T47D (cell line): ENCODE measurements at regions not wholly inside any gene's neighbourhood (a gene's known extent, or its start where the extent isn't known, plus 50 kb on each side); places are given as distances from the start of the nearest gene placed in this dataset.
"Not testable (repeated sequence)": the region's sequence is repeated elsewhere in the genome, so short reads cannot be mapped to it uniquely, and the experiment has no call there.

Experiments
- DNase-seq, 2 experiments: peaks; one replicate each; pipeline versions ENCODE4 v3.0.0 to v3.0.0-alpha.2; 2011 to 2012; ENCODE audit warnings: low read depth in 1 of 2, low spot score in 1 of 2
- JUND ChIP-seq: IDR thresholded peaks from 2 replicates; pipeline ENCODE4 v1.6.1; 2012; ENCODE audit warnings: low read depth
- in situ Hi-C: cut with HindIII; loops from 2 replicates; pipeline ENCODE4 v1.10.0; 2016; ENCODE audit warnings: low sequenced_read_pairs, low pct_unique_long_range_greater_than_20kb

DNA sequence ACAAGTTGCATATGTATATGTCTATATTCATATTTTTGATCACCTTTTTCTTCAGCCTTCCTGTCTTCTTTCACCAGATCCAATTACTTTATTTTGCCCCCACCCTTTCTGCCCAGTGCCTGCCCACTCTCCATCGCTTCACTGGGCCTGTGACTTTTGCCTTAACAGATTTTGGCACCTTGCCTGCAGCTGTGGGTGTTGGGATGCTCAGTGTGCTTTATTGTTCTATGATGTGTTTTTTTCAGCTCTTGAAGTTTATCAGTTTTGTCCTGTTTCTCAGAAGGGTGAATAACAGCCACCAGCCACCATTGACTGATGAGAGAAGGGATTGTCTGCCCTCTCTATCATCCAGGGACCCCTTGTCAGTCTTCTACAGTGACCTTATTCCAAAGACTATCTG lies 77.2 kb upstream of the GALNT7 start:
- no peak for TF ChIP-seq JUND
- in situ Hi-C loops: no loop called here
- peak in 1 of 2 experiments; percentile 3 for DNase-seq

DNA sequence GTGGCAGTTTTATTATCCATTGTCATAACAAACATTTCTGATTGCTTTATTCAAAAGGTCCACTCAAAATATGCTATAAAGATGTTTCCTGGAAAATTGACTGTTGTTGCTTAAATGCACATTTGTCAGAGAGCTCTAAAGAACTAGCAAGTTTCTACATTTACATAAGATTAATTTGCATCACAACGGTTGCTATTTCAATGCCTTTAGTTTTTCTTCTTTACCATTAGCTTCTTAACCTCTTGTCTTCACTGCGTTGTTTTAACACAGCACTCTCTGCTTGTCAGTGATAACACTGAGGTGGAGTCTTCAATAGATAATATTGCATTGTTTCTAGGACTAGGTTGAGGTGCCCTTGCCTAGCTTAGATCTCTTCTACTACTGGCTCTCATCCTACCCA lies 76.7 kb upstream of the GALNT7 start:
- in situ Hi-C loops: no loop called here
- TF ChIP-seq JUND: no peak
- DNase-seq: no peak

DNA sequence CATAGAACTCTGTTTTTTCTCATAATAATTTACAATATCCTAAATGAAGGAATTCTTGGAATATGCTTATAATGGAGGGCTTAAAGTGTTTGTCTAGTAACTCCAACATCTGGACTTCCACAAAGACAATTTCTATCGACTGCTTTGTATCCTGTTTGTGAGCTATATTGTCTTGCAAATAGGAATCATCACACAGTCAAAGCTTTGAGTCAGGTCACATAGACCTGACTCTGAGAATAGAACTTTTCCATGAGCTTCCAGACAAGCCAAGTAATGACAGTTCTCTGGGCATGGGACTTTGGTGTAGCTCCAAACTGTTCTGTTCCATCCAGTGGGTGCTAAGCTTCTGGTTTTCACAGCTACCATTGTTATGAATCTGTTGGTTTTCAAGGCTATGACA lies 75.2 kb upstream of the GALNT7 start:
- no peak for TF ChIP-seq JUND
- in situ Hi-C loops: no loop called here
- no peak for DNase-seq

DNA sequence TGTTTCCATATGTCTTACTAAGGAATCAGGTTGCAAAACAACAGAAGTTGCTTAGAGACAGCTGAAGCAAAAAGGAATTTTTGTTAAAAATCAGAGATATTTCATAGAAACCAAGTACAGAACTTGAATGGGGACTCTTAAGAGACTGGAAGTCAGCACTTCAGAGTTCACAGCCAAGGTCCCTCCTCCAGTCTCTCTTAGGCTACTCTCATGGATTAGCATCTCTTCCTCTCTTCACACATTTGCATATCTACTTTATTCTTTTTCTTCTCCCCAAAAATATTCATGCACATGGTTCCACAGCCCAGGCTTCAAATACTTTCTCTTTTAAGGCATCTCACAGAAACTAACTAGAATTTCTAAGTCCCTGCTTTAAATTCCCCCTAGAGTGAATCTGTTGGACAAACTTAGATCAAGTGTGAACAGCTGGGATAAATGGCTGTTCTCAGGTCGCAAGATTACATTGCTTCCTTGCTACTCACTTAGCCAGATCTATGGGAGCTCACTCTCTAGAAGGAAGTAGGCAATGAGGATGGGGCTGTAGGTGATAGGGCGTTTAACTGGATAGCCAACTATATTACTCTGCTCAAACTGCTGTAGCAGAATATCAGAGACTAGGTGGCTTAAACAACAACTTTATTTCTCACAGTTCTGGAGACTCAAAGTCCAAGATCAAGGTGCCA lies 73.7 kb upstream of the GALNT7 start:
- no peak for TF ChIP-seq JUND
- DNase-seq: no peak
- in situ Hi-C loops: no loop called here

DNA sequence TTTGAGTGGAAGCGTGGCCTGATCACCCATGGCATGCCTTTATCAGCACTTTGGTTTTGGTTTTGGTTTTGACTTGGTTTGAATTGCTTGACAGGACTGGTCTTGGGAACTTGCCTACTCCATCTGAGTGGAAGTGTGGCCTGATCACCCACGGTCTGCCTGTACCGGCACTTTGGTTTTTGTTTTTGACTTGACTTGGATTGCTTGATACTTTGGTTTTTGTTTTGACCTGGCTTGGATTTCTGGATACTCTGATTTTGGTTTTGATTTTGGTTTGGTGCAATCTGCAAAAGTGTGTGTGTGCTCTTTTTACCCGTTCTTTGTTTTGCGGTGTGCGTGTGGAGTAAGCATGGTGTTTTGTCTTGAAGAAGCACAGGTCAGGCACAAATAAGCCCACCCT lies 69.2 kb upstream of the GALNT7 start:
- DNase-seq, in situ Hi-C loops: not testable (repeated sequence)

DNA sequence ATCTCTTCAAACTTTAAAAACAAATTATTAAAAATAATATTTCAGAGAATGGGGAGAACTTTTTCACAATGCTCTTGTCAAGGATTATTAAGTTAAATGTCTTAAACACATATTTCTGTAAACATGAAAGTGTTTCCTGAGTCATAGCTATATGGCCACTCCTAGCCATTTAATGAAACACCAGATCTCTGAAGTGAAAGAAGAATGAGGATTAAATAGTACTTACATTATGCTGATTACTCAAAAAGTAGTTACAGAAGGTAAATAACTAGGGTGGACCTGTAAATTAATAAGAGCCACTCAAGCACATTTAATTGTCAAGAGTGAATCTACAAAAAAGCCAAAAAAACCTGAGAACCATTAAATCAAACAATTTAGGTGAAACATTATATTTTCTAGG lies 57.6 kb upstream of the GALNT7 start:
- in situ Hi-C loops: no loop called here
- no peak for DNase-seq
- no peak for TF ChIP-seq JUND

DNA sequence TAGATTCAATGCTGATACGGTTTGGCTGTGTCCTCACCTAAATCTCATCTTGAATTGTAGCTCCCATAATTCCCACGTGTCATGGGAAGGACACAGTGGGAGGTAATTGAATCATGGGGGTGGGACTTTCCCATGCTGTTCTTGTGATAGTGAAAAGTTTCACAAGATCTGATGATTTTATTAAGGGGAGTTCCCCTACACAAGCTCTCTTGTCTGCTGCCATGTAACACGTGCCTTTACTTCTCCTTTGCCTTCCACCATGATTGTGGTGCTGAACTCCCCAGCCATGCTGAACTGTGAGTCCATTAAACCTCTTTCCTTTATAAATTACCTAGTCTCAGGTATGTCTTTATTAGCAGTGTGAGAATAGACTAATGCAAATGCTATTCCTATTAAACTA lies 51.2 kb upstream of the GALNT7 start:
- DNase-seq, in situ Hi-C loops: not testable (repeated sequence)
